Ovary (tissue), 3 donors: ENCODE measurements at regions not wholly inside any gene's neighbourhood (a gene's known extent, or its start where the extent isn't known, plus 50 kb on each side); places are given as distances from the start of the nearest gene placed in this dataset.

Source experiments
- CTCF ChIP-seq, 3 donors: fragments of 450-650 bp in 2 of 3; fragments of 200-600 bp in 1 of 3; IDR thresholded peaks; one replicate each; pipeline versions ENCODE4 v1.5.1 to v1.8.0; 2016 to 2022; ENCODE audit warnings: antibody characterized with exemption in 3 of 3, mild to moderate bottlenecking in 1 of 3
- POLR2A ChIP-seq: fragments of 450-650 bp; IDR thresholded peaks from one replicate; pipeline ENCODE4 v1.6.1; 2017; ENCODE audit warnings: antibody characterized with exemption, mild to moderate bottlenecking, moderate library complexity
- donor health status: DM: no; HTN: no; CAD: no.

GRCh38 chr14:62168564-62169155, 406.4 kb downstream of the SNAPC1 start:
- TF ChIP-seq CTCF (IDR thresholded peaks at IDR 0.05) (no peak), POLR2A (no peak)
